ENCODE measurements at regions not wholly inside any gene's neighbourhood (a gene's known extent, or its start where the extent isn't known, plus 50 kb on each side); places are given as distances from the start of the nearest gene placed in this dataset.
"Not testable (repeated sequence)": the region's sequence is repeated elsewhere in the genome, so short reads cannot be mapped to it uniquely, and the experiment has no call there.

- no peaks in the 10 kb centered on the region for H3K36me3 ChIP-seq (ENCODE audit: insufficient read depth)
- H3K4me2 ChIP-seq: no peak overlapping the region
- H3K27ac ChIP-seq: no peak overlapping the region
- TF ChIP-seq, protein P1, sequence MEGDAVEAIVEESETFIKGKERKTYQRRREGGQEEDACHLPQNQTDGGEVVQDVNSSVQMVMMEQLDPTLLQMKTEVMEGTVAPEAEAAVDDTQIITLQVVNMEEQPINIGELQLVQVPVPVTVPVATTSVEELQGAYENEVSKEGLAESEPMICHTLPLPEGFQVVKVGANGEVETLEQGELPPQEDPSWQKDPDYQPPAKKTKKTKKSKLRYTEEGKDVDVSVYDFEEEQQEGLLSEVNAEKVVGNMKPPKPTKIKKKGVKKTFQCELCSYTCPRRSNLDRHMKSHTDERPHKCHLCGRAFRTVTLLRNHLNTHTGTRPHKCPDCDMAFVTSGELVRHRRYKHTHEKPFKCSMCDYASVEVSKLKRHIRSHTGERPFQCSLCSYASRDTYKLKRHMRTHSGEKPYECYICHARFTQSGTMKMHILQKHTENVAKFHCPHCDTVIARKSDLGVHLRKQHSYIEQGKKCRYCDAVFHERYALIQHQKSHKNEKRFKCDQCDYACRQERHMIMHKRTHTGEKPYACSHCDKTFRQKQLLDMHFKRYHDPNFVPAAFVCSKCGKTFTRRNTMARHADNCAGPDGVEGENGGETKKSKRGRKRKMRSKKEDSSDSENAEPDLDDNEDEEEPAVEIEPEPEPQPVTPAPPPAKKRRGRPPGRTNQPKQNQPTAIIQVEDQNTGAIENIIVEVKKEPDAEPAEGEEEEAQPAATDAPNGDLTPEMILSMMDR (conservative IDR thresholded peaks at IDR 0.05; ENCODE audit: low read depth, low read length): no peak
- no peak overlapping the region for H3K9ac ChIP-seq
- no peak overlapping the region for H3K4me3 ChIP-seq (IDR thresholded peaks at IDR 0.05; ENCODE audit: insufficient read depth, low read depth, low read length)
- H3K27me3 ChIP-seq (ENCODE audit: insufficient read depth, low read depth): no peaks in the 10 kb centered on the region
- H3K79me2 ChIP-seq (ENCODE audit: insufficient read depth, low read depth): no peaks in the 10 kb centered on the region
- H3K4me1 ChIP-seq (ENCODE audit: low read depth, poor library complexity, severe bottlenecking): no peaks in the 10 kb centered on the region
- no peaks in the 10 kb centered on the region for H4K20me1 ChIP-seq (ENCODE audit: insufficient read depth)
- no peak overlapping the region for H2AFZ ChIP-seq (ENCODE audit: low read depth)
These were observed 57.0 kb downstream of the MSTN start for GRCh38 chr2:190005513-190005912.

DNA sequence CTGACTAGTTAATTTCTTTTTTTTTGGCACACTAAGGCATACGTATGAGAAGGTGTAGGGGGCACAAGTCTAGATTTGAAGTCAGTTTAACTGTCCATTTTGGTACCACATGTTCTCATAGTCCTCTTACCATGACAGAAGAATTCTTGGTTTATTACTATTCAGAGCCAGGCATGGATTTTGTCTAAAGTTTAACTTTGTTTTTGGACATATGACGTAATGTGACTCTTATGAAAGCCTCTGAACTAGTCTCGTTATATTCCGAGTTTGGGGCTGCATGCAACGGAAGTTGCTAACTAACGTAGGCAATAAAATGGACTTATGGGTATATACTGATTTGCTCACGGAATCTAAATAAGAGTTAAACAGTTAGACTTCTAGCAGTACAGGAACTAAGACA is 62.9 kb downstream of the MSTN start:
- TF ChIP-seq, protein P1 (conservative IDR thresholded peaks at IDR 0.05; ENCODE audit: low read depth, low read length): no peak
- no peaks in the 10 kb centered on the region for H4K20me1 ChIP-seq (ENCODE audit: insufficient read depth)

DNA sequence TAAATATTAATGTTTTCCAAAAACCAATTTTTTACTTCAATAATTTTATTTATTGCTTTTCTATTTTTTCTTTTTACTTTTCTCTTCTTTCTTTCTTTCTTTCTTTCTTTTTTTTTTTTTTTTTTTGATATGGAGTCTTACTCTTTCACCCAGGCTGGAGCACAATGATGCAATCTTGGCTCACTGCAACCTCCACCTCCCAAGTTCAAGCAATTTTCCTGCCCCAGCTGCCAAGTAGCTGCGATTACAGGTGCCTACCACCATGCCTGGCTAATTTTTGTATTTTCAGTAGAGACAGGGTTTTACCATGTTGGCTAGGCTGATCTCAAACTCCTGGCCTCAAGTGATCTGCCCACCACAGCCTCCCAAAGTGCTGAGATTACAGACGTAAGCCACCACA is 63.9 kb downstream of the MSTN start:
- not testable (repeated sequence) for H3K36me3 ChIP-seq (ENCODE audit: insufficient read depth); H3K4me2 ChIP-seq; H4K20me1 ChIP-seq (ENCODE audit: insufficient read depth); H3K9ac ChIP-seq; H3K4me1 ChIP-seq (ENCODE audit: low read depth, poor library complexity, severe bottlenecking); H2AFZ ChIP-seq (ENCODE audit: low read depth); H3K27me3 ChIP-seq (ENCODE audit: insufficient read depth, low read depth); H3K4me3 ChIP-seq (IDR thresholded peaks at IDR 0.05; ENCODE audit: insufficient read depth, low read depth, low read length); H3K79me2 ChIP-seq (ENCODE audit: insufficient read depth, low read depth); H3K27ac ChIP-seq

More for the DNA sequence above, 62.9 kb downstream of the MSTN start:
- H3K79me2 ChIP-seq (ENCODE audit: insufficient read depth, low read depth): no peaks in the 10 kb centered on the region
- no peaks in the 10 kb centered on the region for H3K4me1 ChIP-seq (ENCODE audit: low read depth, poor library complexity, severe bottlenecking)
- no peak overlapping the region for H3K9ac ChIP-seq
- H3K4me3 ChIP-seq (IDR thresholded peaks at IDR 0.05; ENCODE audit: insufficient read depth, low read depth, low read length): no peak overlapping the region
- H3K4me2 ChIP-seq: no peak overlapping the region
- H2AFZ ChIP-seq (ENCODE audit: low read depth): no peak overlapping the region
- no peak overlapping the region for H3K27ac ChIP-seq
- no peaks in the 10 kb centered on the region for H3K27me3 ChIP-seq (ENCODE audit: insufficient read depth, low read depth)
- no peaks in the 10 kb centered on the region for H3K36me3 ChIP-seq (ENCODE audit: insufficient read depth)

- Histone ChIP-seq H3K79me2 (ENCODE audit: insufficient read depth, low read depth) (no peaks in the 10 kb centered on the region), H3K4me3 (IDR thresholded peaks at IDR 0.05; ENCODE audit: insufficient read depth, low read depth, low read length) (no peak overlapping the region)
- TF ChIP-seq, protein P1 (conservative IDR thresholded peaks at IDR 0.05; ENCODE audit: low read depth, low read length): no peak
These were observed 65.5 kb downstream of the MSTN start for GRCh38 chr2:189997016-189997415.

DNA sequence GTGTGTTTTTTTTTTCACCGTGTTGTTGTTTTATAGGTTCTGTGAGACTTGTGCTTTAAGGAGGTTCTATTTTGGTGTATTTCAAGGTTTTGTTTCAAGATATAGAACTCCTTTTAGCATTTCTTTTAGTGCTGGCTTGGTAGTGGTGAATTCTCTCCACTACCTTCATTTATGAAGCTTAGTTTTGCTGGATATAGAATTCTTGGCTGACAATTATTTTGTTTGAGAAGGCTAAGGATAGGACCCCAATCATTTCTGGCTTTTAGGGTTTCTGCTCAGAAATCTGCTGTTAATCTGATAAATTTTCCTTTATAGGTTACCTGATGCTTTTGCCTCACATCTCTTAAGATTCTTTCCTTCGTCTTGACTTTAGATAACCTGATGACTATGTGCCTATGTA is 66.8 kb downstream of the MSTN start:
- no peaks in the 10 kb centered on the region for H3K4me1 ChIP-seq (ENCODE audit: low read depth, poor library complexity, severe bottlenecking)
- no peaks in the 10 kb centered on the region for H3K27me3 ChIP-seq (ENCODE audit: insufficient read depth, low read depth)
- H3K9ac ChIP-seq: no peak overlapping the region
- no peak overlapping the region for H3K27ac ChIP-seq
- H3K79me2 ChIP-seq (ENCODE audit: insufficient read depth, low read depth): no peaks in the 10 kb centered on the region
- no peak overlapping the region for H3K4me3 ChIP-seq (IDR thresholded peaks at IDR 0.05; ENCODE audit: insufficient read depth, low read depth, low read length)
- H4K20me1 ChIP-seq (ENCODE audit: insufficient read depth): no peaks in the 10 kb centered on the region
- no peaks in the 10 kb centered on the region for H3K36me3 ChIP-seq (ENCODE audit: insufficient read depth)
- TF ChIP-seq, protein P1 (conservative IDR thresholded peaks at IDR 0.05; ENCODE audit: low read depth, low read length): no peak
- H3K4me2 ChIP-seq: no peak overlapping the region
- H2AFZ ChIP-seq (ENCODE audit: low read depth): no peak overlapping the region

More at GRCh38 chr2:189997016-189997415, 65.5 kb downstream of the MSTN start:
- no peak overlapping the region for H3K4me2 ChIP-seq
- H2AFZ ChIP-seq (ENCODE audit: low read depth): no peak overlapping the region
- H4K20me1 ChIP-seq (ENCODE audit: insufficient read depth): no peaks in the 10 kb centered on the region
- H3K9ac ChIP-seq: no peak overlapping the region
- H3K36me3 ChIP-seq (ENCODE audit: insufficient read depth): no peaks in the 10 kb centered on the region
- no peaks in the 10 kb centered on the region for H3K4me1 ChIP-seq (ENCODE audit: low read depth, poor library complexity, severe bottlenecking)
- no peaks in the 10 kb centered on the region for H3K27me3 ChIP-seq (ENCODE audit: insufficient read depth, low read depth)
- H3K27ac ChIP-seq: no peak overlapping the region

All from KMS-11 (cell line).